A673 (cell line): ENCODE measurements at regions not wholly inside any gene's neighbourhood (a gene's known extent, or its start where the extent isn't known, plus 50 kb on each side); places are given as distances from the start of the nearest gene placed in this dataset.

Experiments used
- BruUV-seq: library from RNA; stranded (reverse); fragments of 400-500 nt; replicated peaks from 2 replicates; lab custom pipeline; 2021; lab: Mats Ljungman, UMichigan
- CTCF ChIA-PET: fragments of 300-600 bp; sonication (Branson Sonifier 250); formaldehyde crosslinking; loops from one replicate; lab custom pipeline; 2022; ENCODE audit warnings: antibody characterized with exemption; lab: Charles Lee
- POLR2A ChIA-PET: fragments of 300-600 bp; sonication (Branson Sonifier 250); formaldehyde crosslinking; loops from one replicate; lab custom pipeline; 2022; ENCODE audit warnings: antibody characterized with exemption; ENCODE audit not compliant: low non-redundant PET; lab: Charles Lee
- DNase-seq: peaks from one replicate; pipeline ENCODE4 v3.0.0-alpha.2; 2015; ENCODE audit warnings: low spot score
- H3K27ac ChIP-seq: fragments of 200-600 bp; sonication (generic); 2 replicates; pipeline ENCODE4 v1.5.1; 2016; ENCODE audit warnings: mixed run types, low read depth, mild to moderate bottlenecking, mixed read lengths, antibody characterized with exemption, low read length; ENCODE audit not compliant: poor library complexity, severe bottlenecking
- H3K27me3 ChIP-seq: fragments of 200-600 bp; sonication (generic); replicated peaks from 2 replicates; pipeline ENCODE4 v1.6.1; 2017; ENCODE audit warnings: mixed run types, low read depth, mild to moderate bottlenecking, mixed read lengths, antibody characterized with exemption, low read length; ENCODE audit not compliant: insufficient read depth, poor library complexity
- H3K36me3 ChIP-seq: fragments of 200-600 bp; sonication (generic); 2 replicates; pipeline ENCODE4 v1.6.1; 2016; ENCODE audit warnings: mixed run types, mild to moderate bottlenecking, mixed read lengths, antibody characterized with exemption, low read length; ENCODE audit not compliant: insufficient read depth, poor library complexity, severe bottlenecking
- H3K4me1 ChIP-seq: fragments of 200-600 bp; sonication (generic); 2 replicates; pipeline ENCODE4 v1.6.1; 2017; ENCODE audit warnings: mixed run types, mild to moderate bottlenecking, mixed read lengths, antibody characterized with exemption, low read length; ENCODE audit not compliant: insufficient read depth, poor library complexity, severe bottlenecking
- H3K4me3 ChIP-seq: fragments of 200-600 bp; sonication (generic); 2 replicates; pipeline ENCODE4 v1.5.1; 2016; ENCODE audit warnings: low read depth, mixed run types, mild to moderate bottlenecking, mixed read lengths, low read length; ENCODE audit not compliant: poor library complexity, severe bottlenecking
- H3K9me3 ChIP-seq: fragments of 200-600 bp; sonication (generic); 2 replicates; pipeline ENCODE4 v1.6.1; 2016; ENCODE audit warnings: mixed run types, low read depth, mild to moderate bottlenecking, mixed read lengths, antibody characterized with exemption, low read length; ENCODE audit not compliant: poor library complexity, severe bottlenecking
- CTCF ChIP-seq: fragments of 300-800, 200-600 bp; sonication (generic); conservative IDR thresholded peaks from 2 replicates; pipeline ENCODE4 v1.5.1; 2017; ENCODE audit warnings: low read depth, mild to moderate bottlenecking, antibody characterized with exemption, low read length, moderate library complexity, mixed read lengths
- EZH2 ChIP-seq: fragments of 200-600 bp; sonication (generic); IDR thresholded peaks from 2 replicates; pipeline ENCODE4 v1.6.1; 2017; ENCODE audit warnings: borderline replicate concordance, low read depth, mild to moderate bottlenecking, mixed read lengths, antibody characterized with exemption, low read length; ENCODE audit not compliant: poor library complexity, severe bottlenecking
- intact Hi-C: fragments of 100-400 bp; cut with micrococcal nuclease; formaldehyde crosslinking; loops from one replicate; pipeline ENCODE4 v1.10.0; 2022; ENCODE audit not compliant: unreplicated experiment

GRCh38 chr10:20668985-20669384, 228.1 kb downstream of the NEBL start:
- Histone ChIP-seq H3K4me1 (no peaks in the 10 kb centered on the region), H3K27ac (no peak overlapping the region), H3K27me3 (no peaks in the 10 kb centered on the region), H3K9me3 (no peaks in the 10 kb centered on the region), H3K4me3 (no peak overlapping the region), H3K36me3 (no peaks in the 10 kb centered on the region)
- CTCF ChIA-PET = no interaction called here
- POLR2A ChIA-PET = no interaction called here
- intact Hi-C loops = no loop called here
- no peak for DNase-seq
- TF ChIP-seq CTCF (no peak), EZH2 (no peak)
- BruUV-seq = no TSS peak

GRCh38 chr10:20662742-20663141, 234.4 kb downstream of the NEBL start:
- no TSS peak for BruUV-seq
- ChIA-PET POLR2A (no interaction called here), CTCF (no interaction called here)
- DNase-seq = no peak
- H3K4me1 ChIP-seq = no peaks in the 10 kb centered on the region
- TF ChIP-seq CTCF (no peak), EZH2 (no peak)
- no peak overlapping the region for H3K4me3 ChIP-seq
- no peak overlapping the region for H3K27ac ChIP-seq
- H3K36me3 ChIP-seq = no peaks in the 10 kb centered on the region
- H3K27me3 ChIP-seq = no peaks in the 10 kb centered on the region
- no peaks in the 10 kb centered on the region for H3K9me3 ChIP-seq
- intact Hi-C loops = no loop called here

- no TSS peak for BruUV-seq
- Histone ChIP-seq H3K4me3 (no peak overlapping the region), H3K36me3 (no peaks in the 10 kb centered on the region), H3K27me3 (no peaks in the 10 kb centered on the region), H3K27ac (no peak overlapping the region), H3K4me1 (no peaks in the 10 kb centered on the region), H3K9me3 (no peaks in the 10 kb centered on the region)
- POLR2A ChIA-PET = no interaction called here
- intact Hi-C loops = no loop called here
- TF ChIP-seq CTCF (no peak), EZH2 (no peak)
- no peak for DNase-seq
- CTCF ChIA-PET = no interaction called here
These were observed 237.9 kb downstream of the NEBL start for GRCh38 chr10:20659225-20659624.
